Neural cell (in vitro differentiated cells): ENCODE measurements at regions not wholly inside any gene's neighbourhood (a gene's known extent, or its start where the extent isn't known, plus 50 kb on each side); places are given as distances from the start of the nearest gene placed in this dataset.

Source experiments
- CTCF ChIP-seq: fragments of 450-650 bp; IDR thresholded peaks from 2 replicates; pipeline ENCODE4 v1.5.1; 2014; ENCODE audit warnings: antibody characterized with exemption, mild to moderate bottlenecking, moderate library complexity; ENCODE audit not compliant: poor library complexity, severe bottlenecking
- MXI1 ChIP-seq: fragments of 450-650 bp; conservative IDR thresholded peaks from 2 replicates; pipeline ENCODE4 v1.6.1; 2014; ENCODE audit warnings: antibody characterized with exemption, mild to moderate bottlenecking; ENCODE audit not compliant: poor library complexity, severe bottlenecking

- TF ChIP-seq CTCF (no peak), MXI1 (no peak)
These were observed 157.4 kb upstream of the PFKP start for GRCh38 chr10:2909921-2910320.
